ENCODE measurements at regions not wholly inside any gene's neighbourhood (a gene's known extent, or its start where the extent isn't known, plus 50 kb on each side); places are given as distances from the start of the nearest gene placed in this dataset.

DNA sequence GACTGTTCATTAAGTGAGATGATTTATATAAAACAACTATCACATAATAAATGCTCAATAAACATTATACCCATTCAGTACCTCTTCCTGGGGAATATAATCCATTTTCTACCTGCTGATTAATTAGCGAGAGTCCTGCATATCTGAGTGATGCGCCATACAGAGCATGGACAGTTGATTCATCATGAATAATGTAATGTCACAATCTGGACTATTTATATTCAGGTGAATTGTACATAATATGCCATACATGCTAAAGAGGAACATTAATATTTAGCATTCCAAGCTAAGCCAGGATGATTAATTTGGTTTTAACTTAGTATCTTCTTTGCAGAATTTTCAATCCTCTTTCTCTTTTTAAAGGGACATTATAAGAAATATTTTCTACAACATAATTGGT, 362.0 kb upstream of the XYLT1 start:
- Mint-ChIP-seq H3K27me3 (no peaks in the 10 kb centered on the region), H3K9me3 (ENCODE audit: low read depth) (no peaks in the 10 kb centered on the region), H3K27ac (no peak overlapping the region), H3K36me3 (no peaks in the 10 kb centered on the region), H3K4me3 (no peak overlapping the region), H3K4me1 (ENCODE audit: low read depth) (no peaks in the 10 kb centered on the region)

DNA sequence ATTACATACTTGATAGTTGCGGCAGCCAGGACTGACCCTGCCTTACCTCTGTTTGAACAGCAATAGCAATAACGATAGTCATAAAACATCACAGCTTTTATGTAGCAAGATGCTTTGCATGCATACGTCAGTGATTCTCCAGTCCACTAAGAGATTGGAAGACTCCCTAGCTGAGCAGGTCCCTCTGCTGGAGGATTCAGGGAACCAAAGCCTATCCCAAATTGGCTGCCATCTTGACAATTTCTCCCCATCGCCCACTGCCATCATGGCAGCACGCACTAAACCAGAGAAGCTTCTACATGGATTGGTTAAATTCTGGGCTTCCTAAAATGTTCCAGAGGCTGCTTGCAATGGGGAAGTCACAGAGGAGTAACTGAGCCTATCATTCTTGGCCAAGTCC, 360.6 kb upstream of the XYLT1 start:
- H3K4me3 Mint-ChIP-seq: no peak overlapping the region
- no peaks in the 10 kb centered on the region for H3K4me1 Mint-ChIP-seq (ENCODE audit: low read depth)
- H3K36me3 Mint-ChIP-seq: no peaks in the 10 kb centered on the region
- H3K9me3 Mint-ChIP-seq (ENCODE audit: low read depth): no peaks in the 10 kb centered on the region
- H3K27ac Mint-ChIP-seq: no peak overlapping the region
- no peaks in the 10 kb centered on the region for H3K27me3 Mint-ChIP-seq

GRCh38 chr16:17830651-17831050, 359.9 kb upstream of the XYLT1 start:
- Mint-ChIP-seq H3K4me3 (no peak overlapping the region), H3K36me3 (no peaks in the 10 kb centered on the region), H3K4me1 (ENCODE audit: low read depth) (no peaks in the 10 kb centered on the region), H3K27ac (no peak overlapping the region), H3K9me3 (ENCODE audit: low read depth) (no peaks in the 10 kb centered on the region), H3K27me3 (no peaks in the 10 kb centered on the region)

DNA sequence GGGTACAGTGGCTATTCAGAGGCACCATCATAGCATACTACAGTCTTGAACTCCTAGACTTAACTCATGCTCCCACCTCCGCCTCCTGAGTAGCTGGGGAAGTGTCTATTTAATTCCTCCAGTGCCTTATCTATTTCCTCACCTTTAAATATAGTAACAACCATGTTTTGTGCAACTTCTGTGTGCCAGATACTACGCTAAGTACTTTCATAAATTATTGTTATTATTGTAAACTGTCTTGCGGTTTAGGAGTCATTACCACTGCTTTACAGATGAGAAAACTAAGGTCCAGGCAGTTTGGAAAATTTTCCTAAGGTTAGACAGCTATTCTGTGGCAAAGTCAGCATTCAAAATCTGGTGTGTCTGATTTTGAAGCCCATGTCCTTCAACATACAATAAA, 359.1 kb upstream of the XYLT1 start:
- Mint-ChIP-seq H3K27ac (no peak overlapping the region), H3K4me1 (ENCODE audit: low read depth) (no peaks in the 10 kb centered on the region), H3K27me3 (no peaks in the 10 kb centered on the region)

DNA sequence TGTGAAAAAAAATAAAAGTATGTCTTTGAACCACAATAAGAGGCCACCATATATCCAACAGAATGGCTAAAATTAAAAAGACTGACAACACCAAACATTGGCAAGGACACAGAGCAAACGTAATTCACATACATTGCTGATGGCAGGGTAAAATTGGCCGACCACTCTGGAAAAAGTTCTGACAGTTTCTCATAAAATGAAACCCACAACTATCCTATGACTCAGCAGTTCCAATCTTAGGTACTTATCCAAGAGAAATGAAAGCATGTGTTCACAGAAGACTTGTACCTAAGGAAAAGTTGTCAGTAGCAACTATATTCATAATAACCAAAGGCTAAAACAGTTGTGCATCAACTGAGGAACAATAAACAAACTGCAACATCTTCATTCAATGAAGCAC, 357.3 kb upstream of the XYLT1 start:
- no peaks in the 10 kb centered on the region for H3K9me3 Mint-ChIP-seq (ENCODE audit: low read depth)
- H3K27me3 Mint-ChIP-seq: peaks cover 2% of the 10 kb centered on the region
- H3K36me3 Mint-ChIP-seq: no peaks in the 10 kb centered on the region
- no peaks in the 10 kb centered on the region for H3K4me1 Mint-ChIP-seq (ENCODE audit: low read depth)
- no peak overlapping the region for H3K27ac Mint-ChIP-seq
- H3K4me3 Mint-ChIP-seq: no peak overlapping the region

More for the DNA sequence above, 359.1 kb upstream of the XYLT1 start:
- Mint-ChIP-seq H3K36me3 (no peaks in the 10 kb centered on the region), H3K9me3 (ENCODE audit: low read depth) (no peaks in the 10 kb centered on the region), H3K4me3 (no peak overlapping the region)

GRCh38 chr16:17827313-17827712, 356.6 kb upstream of the XYLT1 start:
- H3K9me3 Mint-ChIP-seq (ENCODE audit: low read depth): no peaks in the 10 kb centered on the region
- no peaks in the 10 kb centered on the region for H3K36me3 Mint-ChIP-seq
- H3K4me1 Mint-ChIP-seq (ENCODE audit: low read depth): no peaks in the 10 kb centered on the region
- H3K27me3 Mint-ChIP-seq: peaks cover 2% of the 10 kb centered on the region
- H3K4me3 Mint-ChIP-seq: no peak overlapping the region
- H3K27ac Mint-ChIP-seq: no peak overlapping the region

DNA sequence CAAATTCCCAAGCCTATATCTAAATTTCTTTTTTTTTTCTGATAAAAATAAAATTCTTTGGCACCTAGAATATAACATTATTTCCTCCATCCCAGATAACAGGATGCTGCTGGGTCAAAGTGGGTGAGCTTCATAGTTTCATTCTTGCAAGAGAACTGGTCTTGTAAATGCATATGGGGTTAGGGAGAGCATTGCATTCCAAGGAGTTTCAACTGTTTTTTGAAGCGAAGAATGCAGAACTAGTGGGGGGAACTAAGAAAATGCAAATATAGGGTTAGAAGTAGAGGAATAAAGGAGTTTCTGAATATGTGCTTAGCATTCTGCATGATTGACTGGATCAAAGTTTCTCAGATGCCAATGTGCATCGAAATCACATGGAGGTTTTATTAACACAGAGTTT, 347.2 kb upstream of the XYLT1 start:
- Mint-ChIP-seq H3K4me3 (no peak overlapping the region), H3K27me3 (peaks cover 4% of the 10 kb centered on the region), H3K36me3 (no peaks in the 10 kb centered on the region), H3K9me3 (ENCODE audit: low read depth) (peaks cover 14% of the 10 kb centered on the region), H3K4me1 (ENCODE audit: low read depth) (no peaks in the 10 kb centered on the region), H3K27ac (no peak overlapping the region)

DNA sequence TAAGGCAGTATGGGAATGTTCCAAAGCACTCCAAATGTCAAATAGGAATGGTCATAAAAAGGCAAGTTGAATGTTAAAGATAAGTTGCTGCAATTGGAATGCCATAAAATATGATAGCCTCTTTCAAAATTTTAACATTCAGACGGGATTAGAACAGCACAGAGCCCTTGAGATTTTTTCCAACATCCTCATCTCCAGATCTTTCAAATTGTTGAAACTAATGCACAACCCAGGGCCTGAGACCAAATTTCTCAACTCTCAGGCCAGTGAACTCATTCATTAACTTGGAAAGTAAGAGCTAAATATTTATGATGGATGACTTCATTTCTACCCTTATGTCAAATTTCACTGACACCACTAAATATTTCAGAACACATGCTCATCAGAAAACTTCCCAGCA, 346.5 kb upstream of the XYLT1 start:
- Mint-ChIP-seq H3K4me3 (no peak overlapping the region), H3K36me3 (no peaks in the 10 kb centered on the region), H3K27me3 (peaks cover 3% of the 10 kb centered on the region), H3K4me1 (ENCODE audit: low read depth) (no peaks in the 10 kb centered on the region), H3K9me3 (ENCODE audit: low read depth) (peaks cover 14% of the 10 kb centered on the region), H3K27ac (no peak overlapping the region)

DNA sequence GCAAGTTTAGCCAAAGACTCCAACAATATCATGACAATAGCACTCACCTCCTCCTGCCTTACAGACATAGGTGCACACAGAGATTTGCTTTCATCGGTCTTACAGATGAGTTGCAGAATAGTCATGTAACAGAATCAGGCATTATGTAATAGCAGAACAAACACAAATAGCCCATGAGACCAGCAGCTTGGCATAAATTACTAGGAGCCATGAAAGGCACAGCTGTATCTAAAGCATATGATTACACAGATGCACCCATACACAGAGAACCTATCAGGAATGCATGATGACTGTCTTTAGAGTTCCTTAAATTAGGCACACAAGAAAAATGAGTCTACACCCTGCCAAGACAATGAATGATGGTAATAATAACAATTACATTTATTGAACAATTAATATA, 342.0 kb upstream of the XYLT1 start:
- no peak overlapping the region for H3K27ac Mint-ChIP-seq
- peaks cover 14% of the 10 kb centered on the region for H3K9me3 Mint-ChIP-seq (ENCODE audit: low read depth)
- H3K36me3 Mint-ChIP-seq: no peaks in the 10 kb centered on the region

DNA sequence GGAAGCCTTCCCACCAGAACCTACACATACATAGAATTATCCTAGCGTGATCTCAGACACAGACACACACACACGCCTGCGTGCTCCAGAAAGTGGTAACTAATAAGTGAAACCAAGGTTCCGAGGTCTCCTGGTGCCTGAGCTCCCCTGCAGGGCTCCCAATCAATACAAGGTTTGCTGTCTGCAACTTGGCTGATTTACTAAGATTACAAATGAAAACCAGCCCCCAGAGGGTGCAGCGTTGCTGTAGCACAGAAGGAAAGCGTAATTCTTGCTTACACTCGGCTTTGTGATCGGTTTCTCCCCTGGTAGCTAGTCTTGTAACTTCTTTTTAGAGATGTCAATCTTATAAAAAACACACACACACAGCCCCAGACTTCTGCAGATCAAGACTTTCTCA, 334.1 kb upstream of the XYLT1 start:
- H3K9me3 Mint-ChIP-seq (ENCODE audit: low read depth): no peaks in the 10 kb centered on the region
- H3K4me1 Mint-ChIP-seq (ENCODE audit: low read depth): no peaks in the 10 kb centered on the region
- no peak overlapping the region for H3K27ac Mint-ChIP-seq
- H3K4me3 Mint-ChIP-seq: no peak overlapping the region
- H3K27me3 Mint-ChIP-seq: peaks cover 9% of the 10 kb centered on the region
- no peaks in the 10 kb centered on the region for H3K36me3 Mint-ChIP-seq

More for the DNA sequence above, 342.0 kb upstream of the XYLT1 start:
- Mint-ChIP-seq H3K27me3 (peaks cover 5% of the 10 kb centered on the region), H3K4me1 (ENCODE audit: low read depth) (no peaks in the 10 kb centered on the region), H3K4me3 (no peak overlapping the region)

DNA sequence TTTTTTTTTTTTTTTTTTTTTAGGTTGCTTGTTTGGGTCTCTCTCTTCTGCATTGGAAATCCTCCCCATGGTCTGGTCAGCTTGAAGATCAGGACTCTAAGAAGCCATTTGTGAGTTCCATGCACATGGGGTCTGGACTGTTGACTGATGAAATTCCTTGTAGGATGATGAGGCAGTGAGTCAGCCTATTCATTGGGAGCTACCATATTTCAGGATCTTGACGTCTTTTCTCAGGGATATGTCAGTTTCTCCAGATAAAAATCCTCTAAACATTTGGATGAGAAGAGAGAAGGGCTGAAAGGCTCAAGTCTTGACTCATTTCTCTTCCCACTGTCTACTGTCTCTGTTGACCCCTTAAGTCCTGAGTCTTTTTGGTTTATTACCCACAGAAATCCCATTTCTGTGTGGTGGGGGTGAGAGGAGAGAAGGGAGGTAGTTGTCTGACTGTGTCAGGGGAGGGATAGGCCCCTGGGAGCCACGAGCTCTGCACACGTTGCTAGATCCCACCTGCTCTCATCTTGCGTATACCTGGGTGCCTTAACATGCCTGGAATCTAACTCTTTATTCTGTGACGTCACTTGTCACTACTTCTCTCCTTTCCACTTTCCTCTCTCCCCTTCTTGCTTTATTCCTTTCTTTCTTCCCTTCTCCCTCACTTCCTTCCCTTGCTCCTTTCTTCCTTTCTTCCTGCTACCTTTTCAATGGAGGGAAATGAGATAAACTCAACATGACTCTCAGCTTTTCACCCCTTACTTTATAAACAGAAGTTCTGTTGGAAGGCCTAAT, 333.1 kb upstream of the XYLT1 start:
- no peaks in the 10 kb centered on the region for H3K9me3 Mint-ChIP-seq (ENCODE audit: low read depth)
- no peak overlapping the region for H3K4me3 Mint-ChIP-seq
- no peaks in the 10 kb centered on the region for H3K4me1 Mint-ChIP-seq (ENCODE audit: low read depth)
- H3K36me3 Mint-ChIP-seq: no peaks in the 10 kb centered on the region
- peaks cover 9% of the 10 kb centered on the region for H3K27me3 Mint-ChIP-seq
- H3K27ac Mint-ChIP-seq: no peak overlapping the region

DNA sequence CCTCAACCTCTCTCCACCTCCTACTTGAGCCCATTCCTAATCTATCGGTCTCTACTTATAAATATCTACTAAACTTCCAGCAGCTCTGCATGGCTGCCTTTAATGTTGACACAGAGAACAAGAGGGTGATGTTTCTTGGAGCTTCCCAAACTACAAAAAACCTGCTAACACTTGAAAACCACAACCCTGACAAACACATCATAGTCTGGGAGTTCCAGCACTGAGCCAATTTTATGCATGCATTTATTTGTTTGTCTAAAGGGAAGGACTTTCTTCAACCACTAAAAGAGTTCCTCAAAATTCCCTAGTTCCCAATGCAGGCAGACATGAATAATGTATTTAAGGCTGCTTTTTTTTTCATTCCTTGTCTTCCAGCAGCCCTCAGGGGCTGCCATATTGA, 331.8 kb upstream of the XYLT1 start:
- H3K4me3 Mint-ChIP-seq: no peak overlapping the region
- no peaks in the 10 kb centered on the region for H3K36me3 Mint-ChIP-seq
- peaks cover 9% of the 10 kb centered on the region for H3K27me3 Mint-ChIP-seq
- no peaks in the 10 kb centered on the region for H3K4me1 Mint-ChIP-seq (ENCODE audit: low read depth)
- H3K27ac Mint-ChIP-seq: no peak overlapping the region
- no peaks in the 10 kb centered on the region for H3K9me3 Mint-ChIP-seq (ENCODE audit: low read depth)

DNA sequence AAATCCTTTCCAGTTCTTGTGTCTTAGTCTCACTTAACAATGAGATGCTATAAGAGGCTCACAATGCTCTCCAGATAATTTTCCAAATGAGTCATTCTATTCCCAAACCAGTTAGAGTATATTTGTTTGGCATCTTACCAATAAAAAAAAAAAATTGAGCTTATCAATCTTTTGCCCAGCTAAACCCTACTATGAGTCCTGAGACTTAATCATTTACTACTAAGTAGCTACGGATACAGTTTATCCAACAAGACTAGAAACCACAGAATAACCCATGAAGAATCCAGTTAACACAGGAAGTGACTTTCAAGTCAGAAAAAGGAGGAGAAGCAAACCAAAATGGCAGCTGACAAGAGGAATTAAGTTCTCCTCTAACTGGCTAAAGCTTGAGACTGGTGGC, 330.3 kb upstream of the XYLT1 start:
- H3K36me3 Mint-ChIP-seq: no peaks in the 10 kb centered on the region
- H3K9me3 Mint-ChIP-seq (ENCODE audit: low read depth): no peaks in the 10 kb centered on the region
- no peak overlapping the region for H3K4me3 Mint-ChIP-seq
- no peak overlapping the region for H3K27ac Mint-ChIP-seq
- H3K4me1 Mint-ChIP-seq (ENCODE audit: low read depth): no peaks in the 10 kb centered on the region
- peaks cover 8% of the 10 kb centered on the region for H3K27me3 Mint-ChIP-seq

DNA sequence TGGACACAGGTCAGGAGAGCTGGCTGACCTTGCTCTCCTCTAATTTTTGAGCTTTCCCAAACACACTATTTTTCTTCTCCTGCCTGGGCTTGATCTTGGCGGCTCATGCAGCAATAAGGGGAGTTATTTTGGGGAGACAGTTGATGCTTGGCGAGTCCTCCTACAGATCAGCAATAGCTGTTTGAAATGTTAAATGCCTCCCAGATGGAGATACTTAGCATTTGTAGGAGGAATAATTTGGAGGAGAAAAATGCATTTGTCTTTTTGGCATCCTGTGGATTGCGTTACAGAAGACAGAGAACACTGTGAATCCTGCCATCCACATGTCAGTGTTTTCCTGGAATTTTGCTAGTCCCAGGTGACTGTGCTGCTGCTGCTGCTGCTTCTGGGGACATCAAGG, 328.0 kb upstream of the XYLT1 start:
- no peaks in the 10 kb centered on the region for H3K9me3 Mint-ChIP-seq (ENCODE audit: low read depth)
- H3K36me3 Mint-ChIP-seq: no peaks in the 10 kb centered on the region
- H3K4me3 Mint-ChIP-seq: no peak overlapping the region
- no peaks in the 10 kb centered on the region for H3K27me3 Mint-ChIP-seq
- H3K27ac Mint-ChIP-seq: no peak overlapping the region
- no peaks in the 10 kb centered on the region for H3K4me1 Mint-ChIP-seq (ENCODE audit: low read depth)

DNA sequence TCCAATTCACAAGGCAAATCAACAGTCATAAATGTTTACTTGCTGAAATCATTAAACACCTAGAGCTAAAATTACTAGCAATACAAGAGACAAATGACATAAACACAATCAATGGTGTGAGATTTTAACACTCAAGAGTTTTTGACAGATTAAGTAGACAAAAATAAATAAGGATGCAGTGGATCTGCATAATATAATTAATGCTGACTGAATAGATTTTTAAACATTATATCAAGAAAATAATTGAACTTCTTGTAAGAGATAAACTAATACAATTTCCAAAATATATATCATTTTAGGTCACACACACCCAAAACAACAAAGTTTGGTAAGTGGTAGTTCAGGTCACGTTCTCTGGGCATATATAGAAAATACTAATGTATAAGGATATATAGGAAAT, 322.6 kb upstream of the XYLT1 start:
- Mint-ChIP-seq H3K27me3 (peaks cover 6% of the 10 kb centered on the region), H3K4me3 (no peak overlapping the region), H3K36me3 (no peaks in the 10 kb centered on the region), H3K4me1 (ENCODE audit: low read depth) (no peaks in the 10 kb centered on the region), H3K27ac (no peak overlapping the region), H3K9me3 (ENCODE audit: low read depth) (no peaks in the 10 kb centered on the region)

DNA sequence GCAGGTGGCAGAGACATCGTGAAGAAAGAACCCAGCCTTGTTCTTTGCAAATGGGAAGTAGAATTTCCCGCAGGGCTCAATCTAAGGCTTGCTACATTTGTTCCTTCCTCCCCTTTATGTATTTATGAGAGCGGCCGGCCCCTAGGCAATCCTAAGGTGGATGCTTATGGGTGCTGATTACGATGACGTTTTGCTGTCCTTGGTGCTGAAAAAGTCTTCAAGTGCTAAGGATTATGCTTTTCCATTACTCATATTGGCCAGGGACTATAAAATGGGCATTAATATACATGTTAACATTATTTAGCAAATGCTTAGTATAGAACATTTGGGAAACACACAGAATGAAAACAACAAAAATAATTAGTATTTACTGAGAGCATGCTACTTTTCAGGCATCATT, 313.3 kb upstream of the XYLT1 start:
- Mint-ChIP-seq H3K27ac (no peak overlapping the region), H3K36me3 (no peaks in the 10 kb centered on the region), H3K4me1 (ENCODE audit: low read depth) (no peaks in the 10 kb centered on the region), H3K4me3 (no peak overlapping the region), H3K27me3 (peaks cover 7% of the 10 kb centered on the region), H3K9me3 (ENCODE audit: low read depth) (no peaks in the 10 kb centered on the region)

All from activated naive CD8-positive, alpha-beta T cell (primary cell).